GM19455 (cell line): ENCODE measurements at regions not wholly inside any gene's neighbourhood (a gene's known extent, or its start where the extent isn't known, plus 50 kb on each side); places are given as distances from the start of the nearest gene placed in this dataset.
"Not testable (repeated sequence)": the region's sequence is repeated elsewhere in the genome, so short reads cannot be mapped to it uniquely, and the experiment has no call there.

Experiments used
- ATAC-seq: cut with Tn5 transposase; IDR thresholded peaks from one replicate; pipeline ENCODE4 v1.9.1; 2021; ENCODE audit not compliant: unreplicated experiment

DNA sequence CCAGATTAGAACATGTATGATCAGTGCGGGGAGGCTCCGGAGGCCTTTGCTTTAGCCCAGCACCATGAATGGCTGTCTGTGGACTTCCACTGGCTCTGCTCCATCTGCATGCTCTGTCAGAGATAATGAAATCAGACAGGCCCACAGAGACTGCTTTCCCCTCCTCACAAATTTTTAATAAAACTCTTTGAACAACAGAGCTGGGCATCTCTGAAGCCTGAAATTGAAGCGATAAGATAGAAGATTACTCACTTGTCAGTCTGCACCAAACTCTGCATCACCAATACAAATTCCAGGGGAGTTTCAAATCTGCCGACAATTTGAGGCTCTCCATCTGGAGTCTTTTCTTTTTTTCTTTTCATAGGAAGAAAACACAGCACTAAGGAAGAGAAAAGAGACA, 110.0 kb downstream of the DYRK2 start:
- peak; percentile 20 for ATAC-seq

DNA sequence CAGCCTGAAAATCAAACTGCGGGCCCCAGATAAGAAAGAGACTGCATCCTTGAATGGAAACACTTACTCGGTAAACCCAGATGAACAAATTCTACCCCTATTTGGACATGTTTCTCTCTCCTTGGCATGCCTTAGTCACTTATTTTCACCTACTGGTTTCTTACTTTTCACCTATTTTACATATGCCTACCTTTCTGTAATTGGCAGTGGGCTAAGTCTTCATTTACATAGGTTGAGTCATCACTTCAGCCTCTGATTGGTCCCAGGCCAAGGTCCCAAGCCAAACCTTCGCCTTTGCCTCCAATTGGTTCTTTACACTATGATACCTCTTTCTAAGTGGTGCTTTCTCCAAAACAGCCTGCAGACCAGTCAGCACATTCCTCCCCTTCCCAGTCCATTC, 111.3 kb downstream of the DYRK2 start:
- no peak for ATAC-seq

DNA sequence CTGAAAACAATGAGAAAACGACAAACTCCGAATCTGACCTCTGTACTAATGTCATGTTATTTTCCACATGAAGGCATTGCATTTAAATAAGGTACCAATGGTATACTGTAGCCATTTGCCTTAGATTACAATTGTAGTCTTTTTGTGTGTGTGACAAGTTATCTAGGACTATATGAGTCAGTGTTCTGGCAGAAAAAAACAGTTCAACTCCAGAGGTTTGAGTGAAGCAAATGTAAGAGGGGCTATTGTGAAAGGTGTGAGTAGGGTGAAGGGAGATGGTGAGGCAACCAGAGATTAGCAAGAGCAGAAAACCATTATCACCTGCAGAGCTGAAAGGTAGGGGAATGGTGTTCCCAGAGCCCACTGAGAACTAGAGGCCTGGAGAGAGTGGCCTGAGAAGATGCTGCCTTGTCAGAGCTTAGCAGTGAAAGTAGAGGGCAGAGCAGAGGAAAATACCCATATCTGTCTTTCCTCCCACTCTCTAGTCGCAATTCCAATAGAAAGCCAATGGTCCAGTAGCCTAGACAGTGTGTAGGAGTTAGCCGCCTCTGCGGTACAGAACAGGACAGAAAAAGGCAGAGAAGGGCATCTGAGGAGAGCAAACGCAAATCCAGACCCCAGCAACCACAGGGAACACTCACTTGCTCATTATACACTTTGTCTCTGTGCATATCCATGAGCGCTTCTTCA, 112.2 kb downstream of the DYRK2 start:
- no peak for ATAC-seq

DNA sequence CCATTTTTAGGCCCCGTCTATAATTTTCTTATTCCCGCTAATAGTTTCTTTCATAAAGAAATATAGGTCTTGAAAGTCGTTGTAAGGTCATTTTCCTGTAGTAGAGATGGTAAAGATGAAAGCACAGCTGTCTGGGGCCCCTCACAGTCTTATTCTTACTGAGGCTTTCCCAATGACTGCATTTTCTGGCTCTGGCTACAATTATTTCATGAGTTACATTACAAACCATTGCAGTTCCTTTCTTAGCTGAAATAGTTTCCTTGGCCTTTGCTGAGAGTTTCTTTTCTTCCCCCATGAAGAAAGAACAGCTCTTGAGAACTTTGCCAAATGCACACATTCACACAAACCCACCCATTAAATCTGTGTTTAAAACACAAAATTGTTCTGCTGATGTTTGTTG, 113.0 kb downstream of the DYRK2 start:
- no peak for ATAC-seq

DNA sequence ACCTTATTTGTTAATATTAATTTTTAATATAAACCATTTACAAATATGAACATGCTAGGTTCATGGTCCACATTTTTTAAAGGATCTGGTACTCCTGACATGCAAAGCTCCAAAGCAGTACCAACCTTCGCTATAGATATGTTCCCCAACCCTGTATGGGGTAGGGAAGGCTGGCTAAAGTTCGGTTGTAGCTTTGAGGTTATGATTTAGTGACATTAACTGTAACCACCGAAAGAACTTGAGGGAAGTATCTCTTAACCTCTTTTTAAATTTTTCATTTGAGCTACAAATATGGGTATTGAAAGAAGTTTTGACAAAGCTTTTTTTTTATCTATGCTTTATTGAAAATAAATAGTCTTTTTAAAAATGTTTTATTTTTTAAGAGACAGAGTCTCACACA, 115.5 kb downstream of the DYRK2 start:
- ATAC-seq = no peak

DNA sequence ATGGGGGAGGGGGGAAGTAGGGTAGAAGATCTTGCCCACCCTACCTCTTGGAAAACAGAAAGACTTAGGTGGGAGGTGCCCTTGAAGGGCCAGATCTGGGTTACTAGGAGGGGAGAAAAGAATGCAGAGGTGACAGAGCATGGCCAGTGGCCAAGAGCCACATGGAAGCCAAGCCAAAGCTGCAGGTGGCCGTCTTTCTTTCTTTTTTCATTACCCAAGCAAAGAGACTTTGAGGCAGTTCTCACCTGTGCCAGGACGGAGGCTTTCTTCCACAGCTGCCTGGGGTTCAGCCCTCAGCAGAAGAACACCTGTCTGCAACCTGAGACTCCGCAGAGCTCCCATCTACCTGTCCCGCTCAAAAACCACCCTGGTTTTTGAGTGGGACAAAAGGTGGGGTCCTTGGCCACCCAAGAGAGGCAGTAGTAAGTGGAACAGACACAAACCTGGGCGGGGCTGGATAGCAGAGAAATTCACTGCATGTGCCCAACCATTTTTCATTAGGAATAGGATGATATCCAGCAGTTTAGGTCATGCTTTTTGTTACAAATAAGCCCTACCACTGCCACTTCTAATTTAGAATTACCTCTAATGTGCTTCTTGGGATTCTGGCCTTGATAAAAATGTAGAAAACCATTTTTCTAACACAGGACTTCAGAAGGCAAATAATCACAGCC, 116.5 kb downstream of the DYRK2 start:
- ATAC-seq = no peak

DNA sequence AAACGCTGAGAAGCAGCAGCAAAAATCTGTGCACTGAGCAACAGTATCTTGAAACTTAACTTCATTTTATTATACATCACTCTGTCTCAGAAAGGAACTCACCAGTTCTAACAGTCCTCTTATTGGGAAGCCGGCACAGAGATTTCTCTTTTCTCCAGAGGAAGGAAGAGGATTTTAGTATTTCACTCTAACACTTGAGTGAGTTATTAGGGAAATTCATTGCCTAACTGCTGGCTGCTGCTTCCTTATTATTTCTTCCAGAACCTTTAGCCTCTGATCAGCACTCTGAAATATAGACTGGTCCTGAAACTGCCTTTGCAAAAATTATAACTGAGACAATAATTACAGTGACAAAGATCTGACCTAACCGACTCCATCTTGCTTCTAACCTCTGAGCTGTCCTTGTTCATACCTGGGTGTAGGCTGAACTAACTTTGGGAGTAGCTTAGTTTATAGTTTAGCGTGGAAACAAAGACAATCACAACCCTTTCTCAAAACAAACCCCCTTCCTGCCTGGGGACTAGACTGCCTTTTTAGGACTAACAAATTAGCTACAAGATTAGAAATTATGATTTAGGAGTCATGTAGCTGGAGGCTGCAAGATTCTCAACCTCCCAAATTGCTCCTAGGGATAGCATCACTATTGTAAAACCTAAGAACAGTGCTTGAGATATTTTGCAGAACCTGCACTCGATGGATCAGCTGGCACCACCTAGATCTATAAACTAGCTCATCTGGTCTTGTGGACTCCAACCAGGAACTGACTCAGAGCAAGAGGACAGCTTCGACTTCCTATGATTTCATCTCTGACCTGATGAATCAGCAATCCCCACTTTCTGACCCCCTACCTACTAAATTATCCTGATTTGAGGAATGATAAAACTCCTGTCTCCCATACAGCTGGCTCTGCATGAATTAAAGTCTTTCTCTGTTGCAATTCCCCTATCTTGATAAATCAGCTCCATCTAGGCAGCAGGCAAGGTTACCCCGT, 117.5 kb downstream of the DYRK2 start:
- no peak for ATAC-seq

DNA sequence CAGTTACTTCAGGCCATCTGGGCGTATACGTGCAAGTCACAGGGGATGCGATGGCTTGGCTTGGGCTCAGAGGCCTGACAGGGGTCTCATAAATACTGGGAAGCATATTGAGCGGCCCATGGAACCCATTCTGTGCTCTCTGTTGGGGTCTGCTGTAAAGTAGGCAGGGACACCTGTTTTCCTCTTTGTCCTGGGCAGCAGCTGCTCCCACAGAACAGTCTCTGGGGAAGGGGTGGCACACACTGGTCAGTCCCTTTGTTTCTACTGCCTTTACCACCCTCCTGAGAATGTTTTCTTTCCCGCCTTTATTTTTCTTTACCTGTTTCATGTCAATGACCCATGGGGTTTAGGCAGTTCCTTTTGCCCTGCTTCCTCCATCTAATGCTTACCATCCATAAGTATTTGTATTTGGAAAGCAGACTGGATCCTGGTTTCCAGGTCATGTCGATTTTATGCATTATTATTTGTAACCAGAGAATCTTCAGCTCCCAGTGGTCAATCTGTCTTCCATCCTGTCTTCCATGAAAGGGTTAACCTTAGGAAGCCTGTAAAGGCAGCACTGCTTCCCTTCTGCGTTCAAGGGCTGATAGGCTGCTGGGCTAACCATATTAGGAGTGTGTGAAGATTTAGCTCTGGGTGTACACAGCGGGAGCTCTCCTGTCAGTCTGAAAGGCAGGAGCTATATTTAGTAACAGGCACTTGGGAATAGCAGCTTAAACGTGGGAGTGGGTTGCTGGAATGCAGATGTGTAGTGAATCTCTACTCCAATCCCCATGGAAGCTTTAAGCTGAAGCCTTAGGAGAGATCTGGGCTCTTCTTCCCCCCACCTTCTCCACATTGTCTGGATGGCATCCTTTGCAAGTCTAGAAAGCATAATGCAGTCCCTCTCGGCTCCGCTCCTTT, 124.0 kb downstream of the DYRK2 start:
- no peak for ATAC-seq

DNA sequence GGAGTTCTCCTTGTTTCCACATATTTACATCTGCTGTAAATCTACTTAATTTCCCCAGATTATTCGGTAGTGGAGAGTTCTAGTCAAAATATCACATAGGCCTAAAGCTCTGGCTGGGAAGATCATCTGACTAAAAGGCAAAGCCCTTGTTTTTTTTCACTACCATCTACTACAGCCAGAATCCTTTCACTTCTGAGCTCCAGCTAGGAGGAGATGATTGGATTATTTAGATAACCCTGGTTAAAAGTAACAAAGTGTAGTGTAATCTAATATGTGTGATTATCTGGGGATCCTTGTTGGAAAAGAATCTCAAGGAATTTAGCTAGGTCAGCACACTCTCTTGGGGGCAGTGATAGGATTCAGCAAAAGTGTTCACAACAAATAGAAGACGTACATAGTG, 125.4 kb downstream of the DYRK2 start:
- no peak for ATAC-seq

DNA sequence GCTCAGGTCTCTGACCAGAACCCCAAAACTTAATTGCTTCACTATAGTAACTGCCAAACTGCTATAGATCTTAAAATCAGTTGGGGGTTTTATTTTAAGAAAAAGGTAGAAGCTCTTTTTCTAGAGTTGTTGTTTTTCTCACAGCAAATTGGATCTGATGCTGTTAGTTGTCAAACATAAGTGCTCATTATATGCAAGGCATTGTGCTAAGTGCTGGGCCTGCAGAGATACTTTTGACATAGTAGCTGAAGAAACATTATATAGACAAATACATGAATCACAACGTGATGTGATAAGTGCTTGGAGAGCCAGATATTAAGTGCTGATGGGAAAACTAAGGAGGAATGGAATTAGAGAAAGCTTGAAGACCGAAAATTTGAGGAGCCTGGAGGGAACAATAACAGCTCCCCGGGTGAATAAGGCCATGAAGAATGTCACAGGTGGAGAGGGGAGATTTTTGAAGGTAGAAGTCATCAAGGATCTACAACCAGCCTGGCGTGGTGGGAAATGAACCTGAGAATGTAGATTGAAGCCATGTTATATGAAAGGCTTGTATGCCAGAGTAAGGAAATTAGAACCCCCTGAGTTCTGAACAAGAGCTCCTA, 126.5 kb downstream of the DYRK2 start:
- no peak for ATAC-seq

DNA sequence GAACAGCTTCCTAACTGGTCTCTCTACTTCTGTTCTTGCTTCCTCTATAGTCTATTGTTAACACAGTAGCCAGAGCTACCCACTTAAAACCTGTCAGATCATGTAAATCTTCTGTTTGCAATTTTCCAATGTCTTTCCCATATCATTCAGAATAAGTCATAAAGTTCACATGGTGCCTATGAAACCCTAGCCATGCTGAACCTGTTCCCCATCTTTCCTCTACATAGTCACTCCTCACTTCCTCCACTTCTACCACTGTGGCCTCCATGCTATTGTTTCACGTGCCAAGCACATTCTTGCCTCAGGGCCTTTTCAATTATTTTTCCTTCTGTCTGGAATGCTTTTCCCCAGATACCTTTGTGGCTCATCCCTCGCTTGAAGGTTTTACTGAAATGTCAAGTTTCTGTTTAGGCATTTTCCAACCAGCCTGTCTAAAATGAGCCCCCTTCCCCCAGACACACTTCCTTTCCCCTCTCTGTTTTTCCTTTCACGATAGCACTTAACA, 132.1 kb downstream of the DYRK2 start:
- ATAC-seq = no peak

DNA sequence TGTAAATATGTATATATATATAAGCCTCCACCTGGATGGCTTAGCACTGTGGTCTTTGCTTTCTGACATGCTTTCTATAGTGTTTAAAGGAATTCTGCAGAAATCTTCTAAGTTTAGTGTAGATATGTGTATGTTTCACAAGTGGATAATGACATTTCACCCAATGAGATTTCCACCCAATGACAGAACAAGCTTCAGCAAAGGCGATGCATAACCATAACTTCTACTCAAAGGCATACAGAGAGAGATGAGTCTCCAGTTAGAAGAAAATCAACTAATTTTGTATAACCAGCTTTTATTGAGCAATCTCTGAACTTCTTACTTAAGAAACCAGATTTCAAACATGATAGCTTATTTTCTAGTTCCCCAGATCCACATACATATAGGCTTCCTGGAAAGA, 134.0 kb downstream of the DYRK2 start:
- ATAC-seq = no peak

DNA sequence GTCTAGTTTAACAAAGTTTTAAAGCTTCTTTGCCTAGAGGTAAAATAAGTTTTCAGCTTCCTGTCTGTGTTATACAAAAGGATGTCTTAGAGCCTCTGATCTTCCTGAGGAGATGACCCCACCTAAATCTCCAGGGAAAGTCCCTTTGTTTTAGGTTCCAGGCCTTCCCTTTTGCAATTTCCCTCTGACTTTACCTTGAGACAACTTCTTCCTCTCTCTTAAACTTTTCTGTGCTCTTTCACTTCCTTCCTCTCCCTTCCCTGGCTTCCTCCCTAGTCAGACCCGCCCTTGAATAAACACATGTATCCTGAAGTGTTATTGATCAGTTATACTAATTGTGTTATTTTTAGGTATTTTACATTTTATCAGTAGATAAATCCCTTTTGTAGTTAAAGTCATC, 134.8 kb downstream of the DYRK2 start:
- no peak for ATAC-seq

DNA sequence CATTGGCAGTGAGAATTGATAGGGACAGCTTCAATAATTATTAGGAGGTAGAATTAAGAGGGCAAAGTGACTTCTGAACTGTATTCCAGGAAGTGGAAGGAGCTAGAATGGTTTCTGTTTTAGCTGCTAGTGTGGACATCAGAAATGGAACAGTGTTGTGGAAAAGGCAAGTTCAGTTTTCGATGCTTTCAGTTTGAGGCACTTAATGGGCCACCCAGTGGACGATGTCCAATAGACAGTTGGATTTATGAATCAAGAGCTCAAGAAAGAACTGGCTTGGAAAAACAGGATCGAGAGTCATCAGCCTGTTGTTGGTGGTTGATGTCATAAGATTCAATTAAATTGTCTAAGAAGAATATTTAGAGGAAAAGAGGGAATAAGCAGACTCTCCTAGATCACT, 136.3 kb downstream of the DYRK2 start:
- ATAC-seq = no peak

DNA sequence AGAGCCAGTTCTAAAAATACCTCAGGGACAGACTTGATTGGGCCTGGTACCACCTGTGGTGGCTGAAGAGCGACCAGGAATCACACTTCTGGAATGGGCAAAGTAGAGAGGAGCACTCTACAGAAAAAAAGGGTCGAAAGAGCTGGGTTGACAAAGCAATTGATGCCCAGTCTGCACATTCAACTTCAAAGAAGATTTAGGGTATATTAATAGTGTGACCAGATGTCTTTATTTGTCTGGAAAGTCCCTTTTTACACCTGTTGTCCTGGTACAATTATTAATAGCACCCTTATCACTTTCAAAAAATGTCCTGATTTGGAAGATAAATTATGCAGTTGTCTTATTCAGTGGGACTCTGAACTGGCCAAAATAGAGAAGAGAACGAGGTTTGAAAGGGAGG, 137.5 kb downstream of the DYRK2 start:
- ATAC-seq = no peak

DNA sequence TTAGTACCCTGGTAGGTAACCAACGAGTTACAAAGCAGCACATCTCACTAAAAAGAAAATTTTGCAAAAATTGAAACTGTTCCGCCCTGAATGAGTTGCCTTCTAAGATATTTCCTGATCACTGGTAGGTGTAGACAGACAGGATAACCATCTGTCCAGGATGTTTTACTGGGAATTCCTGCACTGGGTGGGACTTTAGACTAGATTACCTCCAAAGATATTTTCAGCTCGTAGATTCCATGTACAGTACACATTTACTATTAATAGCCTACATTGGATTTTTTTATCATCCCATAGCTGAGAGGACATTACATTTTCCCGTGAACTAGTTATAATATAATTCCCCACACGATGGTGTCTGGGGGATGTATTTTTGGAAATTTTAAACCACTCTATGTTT, 139.6 kb downstream of the DYRK2 start:
- ATAC-seq = no peak

DNA sequence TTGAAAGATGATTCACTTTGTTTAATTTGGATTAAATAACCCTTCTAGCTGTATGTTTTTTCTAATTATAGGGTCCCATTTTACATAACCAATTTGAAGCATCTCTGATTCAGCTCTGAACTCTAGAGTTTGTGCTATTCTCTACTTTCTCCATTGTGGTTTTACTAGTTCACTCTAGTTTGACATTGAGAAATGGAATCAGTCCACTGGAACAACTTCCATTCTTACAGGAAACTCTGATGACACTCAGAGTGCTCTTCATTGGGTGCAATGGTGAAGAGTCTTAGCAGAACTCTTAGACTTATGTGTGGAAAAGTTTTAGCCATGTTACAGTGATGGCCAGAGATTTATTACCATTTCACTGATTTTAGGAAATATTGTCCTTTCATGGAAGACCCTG, 140.7 kb downstream of the DYRK2 start:
- no peak for ATAC-seq

DNA sequence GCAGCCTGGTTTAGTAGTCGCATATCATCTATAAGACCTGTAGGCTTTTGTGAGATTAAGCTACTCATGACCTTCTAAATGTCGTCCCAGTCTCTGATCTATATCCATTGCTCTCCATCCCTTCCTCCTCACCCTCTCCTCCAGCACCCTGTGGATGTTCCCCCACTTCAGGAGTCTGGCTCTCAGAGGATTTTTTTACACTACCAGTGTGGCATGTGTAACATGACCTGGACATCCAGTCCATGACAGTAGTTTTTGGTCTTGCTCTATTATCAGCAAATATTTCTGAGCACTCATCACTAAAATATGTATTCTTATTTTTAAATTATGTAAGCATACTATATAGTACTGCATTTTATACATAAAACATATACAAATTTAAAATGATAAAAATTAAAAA, 142.1 kb downstream of the DYRK2 start:
- ATAC-seq = no peak

DNA sequence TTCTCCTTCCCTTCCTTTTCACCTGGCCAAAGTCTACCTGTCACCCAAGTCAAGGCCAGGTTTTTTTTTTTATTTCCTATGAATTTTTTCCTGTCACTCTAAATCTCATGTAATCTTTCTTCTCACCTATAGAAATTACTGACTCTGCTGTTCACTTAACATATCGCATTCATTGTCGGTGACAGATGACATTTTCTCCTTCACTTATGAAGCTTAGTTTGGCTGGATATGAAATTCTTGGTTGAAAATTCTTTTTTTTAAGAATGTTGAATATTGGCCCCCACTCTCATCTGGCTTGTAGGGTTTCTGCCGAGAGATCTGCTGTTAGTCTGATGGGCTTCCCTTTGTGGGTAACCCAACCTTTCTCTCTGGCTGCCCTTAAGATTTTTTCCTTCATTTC, 142.8 kb downstream of the DYRK2 start:
- not testable (repeated sequence) for ATAC-seq

DNA sequence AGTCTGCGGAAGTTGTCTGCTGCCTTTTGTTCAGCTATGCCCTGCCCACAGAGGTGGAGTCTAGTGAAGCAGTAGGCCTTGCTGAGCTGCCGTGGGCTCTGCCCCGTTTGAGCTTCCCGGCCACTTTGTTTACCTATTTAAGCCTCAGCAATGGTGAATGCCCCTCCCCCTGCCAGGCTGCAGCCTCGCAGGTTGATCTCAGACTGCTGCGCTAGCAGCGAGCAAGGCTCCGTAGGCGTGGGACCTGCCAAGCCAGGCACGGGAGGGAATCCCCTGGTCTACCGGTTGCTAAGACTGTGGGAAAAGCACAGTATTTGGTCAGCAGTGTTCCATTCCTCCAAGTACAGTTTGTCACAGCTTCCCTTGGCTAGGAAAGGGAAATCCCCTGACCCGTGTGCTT, 143.6 kb downstream of the DYRK2 start:
- no peak for ATAC-seq
